ENCODE measurements at regions not wholly inside any gene's neighbourhood (a gene's known extent, or its start where the extent isn't known, plus 50 kb on each side); places are given as distances from the start of the nearest gene placed in this dataset.

DNA sequence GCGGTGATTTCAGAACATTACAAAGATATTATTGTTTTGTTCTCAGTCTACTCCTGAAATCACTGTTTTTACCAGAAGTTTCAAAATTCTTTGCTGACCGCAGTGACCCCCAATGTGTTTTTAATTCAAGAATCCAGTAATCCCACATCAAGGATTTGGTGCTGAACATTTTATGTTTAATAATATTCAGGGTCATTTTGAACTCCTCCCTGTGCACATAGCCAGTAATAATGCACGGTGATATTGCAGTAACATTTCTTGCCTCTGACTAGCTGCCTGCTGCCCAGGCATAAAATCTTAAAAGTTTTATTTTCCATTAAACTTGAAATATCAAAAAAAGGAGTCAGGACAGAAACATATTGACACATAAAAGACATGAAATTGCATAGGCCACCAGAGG, 443.4 kb upstream of the NCAM2 start:
- TF ChIP-seq, protein P1, sequence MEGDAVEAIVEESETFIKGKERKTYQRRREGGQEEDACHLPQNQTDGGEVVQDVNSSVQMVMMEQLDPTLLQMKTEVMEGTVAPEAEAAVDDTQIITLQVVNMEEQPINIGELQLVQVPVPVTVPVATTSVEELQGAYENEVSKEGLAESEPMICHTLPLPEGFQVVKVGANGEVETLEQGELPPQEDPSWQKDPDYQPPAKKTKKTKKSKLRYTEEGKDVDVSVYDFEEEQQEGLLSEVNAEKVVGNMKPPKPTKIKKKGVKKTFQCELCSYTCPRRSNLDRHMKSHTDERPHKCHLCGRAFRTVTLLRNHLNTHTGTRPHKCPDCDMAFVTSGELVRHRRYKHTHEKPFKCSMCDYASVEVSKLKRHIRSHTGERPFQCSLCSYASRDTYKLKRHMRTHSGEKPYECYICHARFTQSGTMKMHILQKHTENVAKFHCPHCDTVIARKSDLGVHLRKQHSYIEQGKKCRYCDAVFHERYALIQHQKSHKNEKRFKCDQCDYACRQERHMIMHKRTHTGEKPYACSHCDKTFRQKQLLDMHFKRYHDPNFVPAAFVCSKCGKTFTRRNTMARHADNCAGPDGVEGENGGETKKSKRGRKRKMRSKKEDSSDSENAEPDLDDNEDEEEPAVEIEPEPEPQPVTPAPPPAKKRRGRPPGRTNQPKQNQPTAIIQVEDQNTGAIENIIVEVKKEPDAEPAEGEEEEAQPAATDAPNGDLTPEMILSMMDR (IDR thresholded peaks at IDR 0.05; ENCODE audit: insufficient read depth, low read depth, low read length) = no peak
- no peak for TF ChIP-seq EZH2 (IDR thresholded peaks at IDR 0.05; ENCODE audit: insufficient read depth, low read length)

Data from astrocyte (in vitro differentiated cells and primary cell).